HG03108 (cell line): ENCODE measurements at regions not wholly inside any gene's neighbourhood (a gene's known extent, or its start where the extent isn't known, plus 50 kb on each side); places are given as distances from the start of the nearest gene placed in this dataset.
A peak's percentile ranks its signal among the peaks of the same experiment; 100 is the strongest.
"Not testable (repeated sequence)": the region's sequence is repeated elsewhere in the genome, so short reads cannot be mapped to it uniquely, and the experiment has no call there.

Source experiments
- ATAC-seq: cut with Tn5 transposase; IDR thresholded peaks from one replicate; pipeline ENCODE4 v1.9.1; 2021; ENCODE audit warnings: moderate library complexity; ENCODE audit not compliant: unreplicated experiment

GRCh38 chr17:21470422-21470821 is 94.3 kb downstream of the KCNJ12 start:
- not testable (repeated sequence) for ATAC-seq

- ATAC-seq, result no peak
Measured at GRCh38 chr17:21470861-21471260, 94.7 kb downstream of the KCNJ12 start.

GRCh38 chr17:21474815-21475214 is 98.7 kb downstream of the KCNJ12 start:
- no peak for ATAC-seq

GRCh38 chr17:21475571-21475970 is 99.4 kb downstream of the KCNJ12 start:
- ATAC-seq, result no peak

GRCh38 chr17:21476867-21477266 is 100.7 kb downstream of the KCNJ12 start:
- ATAC-seq, result no peak

GRCh38 chr17:21482189-21482865 is 106.2 kb downstream of the KCNJ12 start:
- no peak for ATAC-seq

- ATAC-seq, result not testable (repeated sequence)
Measured at GRCh38 chr17:21488043-21488442, 111.9 kb downstream of the KCNJ12 start.

GRCh38 chr17:21493993-21494392 is 117.8 kb downstream of the KCNJ12 start:
- ATAC-seq, result no peak

GRCh38 chr17:21495281-21495680 is 119.1 kb downstream of the KCNJ12 start:
- ATAC-seq, result no peak

- no peak for ATAC-seq
Measured at GRCh38 chr17:21500064-21500463, 123.9 kb downstream of the KCNJ12 start.

GRCh38 chr17:21501927-21502700 is 126.0 kb downstream of the KCNJ12 start:
- ATAC-seq, result not testable (repeated sequence)

GRCh38 chr17:21505819-21506815 is 130.0 kb downstream of the KCNJ12 start:
- no peak for ATAC-seq

- not testable (repeated sequence) for ATAC-seq
Measured at GRCh38 chr17:21507806-21508205, 131.6 kb downstream of the KCNJ12 start.

GRCh38 chr17:21508211-21508610 is 132.1 kb downstream of the KCNJ12 start:
- no peak for ATAC-seq

GRCh38 chr17:21509356-21509755 is 133.2 kb downstream of the KCNJ12 start:
- ATAC-seq, result not testable (repeated sequence)

GRCh38 chr17:21510686-21511362 is 134.7 kb downstream of the KCNJ12 start:
- no peak for ATAC-seq

- ATAC-seq, result peak; percentile 74
Measured at GRCh38 chr17:21511363-21512195, 135.4 kb downstream of the KCNJ12 start.

- no peak for ATAC-seq
Measured at GRCh38 chr17:21512307-21513011, 136.3 kb downstream of the KCNJ12 start.

GRCh38 chr17:21513012-21513570 is 136.9 kb downstream of the KCNJ12 start:
- no peak for ATAC-seq
